Liver (tissue), 7 donors: ENCODE measurements at regions not wholly inside any gene's neighbourhood (a gene's known extent, or its start where the extent isn't known, plus 50 kb on each side); places are given as distances from the start of the nearest gene placed in this dataset.

Experiments
- DNase-seq: peaks from one replicate; pipeline ENCODE4 v3.0.0-alpha.2; 2017; ENCODE audit warnings: low spot score
- H3K27ac ChIP-seq, 2 donors: one replicate each; pipeline ENCODE4 v1.7.0; 2013; ENCODE audit warnings: inconsistent platforms in 2 of 2, low read length in 2 of 2, control low read depth in 1 of 2, low read depth in 1 of 2, mild to moderate bottlenecking in 1 of 2
- H3K27me3 ChIP-seq, 4 donors: one replicate each; pipeline versions ENCODE4 v1.6.1 to v1.7.0; 2013; ENCODE audit warnings: low read length in 3 of 4, inconsistent platforms in 1 of 4, mild to moderate bottlenecking in 1 of 4, moderate library complexity in 1 of 4; ENCODE audit not compliant: control insufficient read depth in 4 of 4, insufficient read depth in 4 of 4
- H3K36me3 ChIP-seq, 4 donors: one replicate each; pipeline versions ENCODE4 v1.6.1 to v1.7.0; 2013; ENCODE audit warnings: low read length in 3 of 4, mild to moderate bottlenecking in 3 of 4, low read depth in 1 of 4, moderate library complexity in 1 of 4; ENCODE audit not compliant: control insufficient read depth in 4 of 4, insufficient read depth in 3 of 4
- H3K4me1 ChIP-seq, 4 donors: one replicate each; pipeline versions ENCODE4 v1.6.1 to v1.7.0; 2013; ENCODE audit warnings: low read length in 3 of 4, mild to moderate bottlenecking in 3 of 4, moderate library complexity in 1 of 4; ENCODE audit not compliant: control insufficient read depth in 4 of 4, insufficient read depth in 4 of 4
- H3K4me3 ChIP-seq, 3 donors: one replicate each; pipeline versions ENCODE4 v1.6.1 to v1.7.0; 2013; ENCODE audit warnings: low read length in 3 of 3, control low read depth in 1 of 3, low read depth in 1 of 3, mild to moderate bottlenecking in 1 of 3
- H3K9ac ChIP-seq, 2 donors: one replicate each; pipeline ENCODE4 v1.7.0; 2013; ENCODE audit warnings: low read length in 2 of 2, mild to moderate bottlenecking in 2 of 2, moderate library complexity in 2 of 2, control low read depth in 1 of 2, low read depth in 1 of 2
- H3K9me3 ChIP-seq, 4 donors: one replicate each; pipeline versions ENCODE4 v1.6.1 to v1.7.0; 2013; ENCODE audit warnings: low read length in 3 of 4; ENCODE audit not compliant: control insufficient read depth in 4 of 4
- ATF3 ChIP-seq: IDR thresholded peaks from 2 replicates; pipeline ENCODE4 v1.6.1; 2016; ENCODE audit warnings: antibody characterized with exemption
- EGR1 ChIP-seq, 2 donors: IDR thresholded peaks; 2 replicates each; pipeline ENCODE4 v1.6.1; 2016 to 2018; ENCODE audit warnings: antibody characterized with exemption in 2 of 2, low read depth in 2 of 2
- FOXA1 ChIP-seq: IDR thresholded peaks from 2 replicates; pipeline ENCODE4 v1.6.1; 2016; ENCODE audit warnings: antibody characterized with exemption
- FOXA2 ChIP-seq: IDR thresholded peaks from 2 replicates; pipeline ENCODE4 v1.6.1; 2016; ENCODE audit warnings: antibody characterized with exemption
- GABPA ChIP-seq, 2 donors: IDR thresholded peaks in 1 of 2; conservative IDR thresholded peaks in 1 of 2; 2 replicates each; pipeline ENCODE4 v1.6.1; 2016; ENCODE audit warnings: antibody characterized with exemption in 2 of 2, mild to moderate bottlenecking in 1 of 2, moderate library complexity in 1 of 2
- HNF4A ChIP-seq, 2 donors: conservative IDR thresholded peaks; 2 replicates each; pipeline ENCODE4 v1.6.1; 2016; ENCODE audit warnings: antibody characterized with exemption in 2 of 2, mild to moderate bottlenecking in 2 of 2
- HNF4G ChIP-seq: IDR thresholded peaks from 2 replicates; pipeline ENCODE4 v1.6.1; 2016; ENCODE audit warnings: antibody characterized with exemption
- JUND ChIP-seq, 2 donors: IDR thresholded peaks; 2 replicates each; pipeline ENCODE4 v1.6.1; 2016; ENCODE audit warnings: antibody characterized with exemption in 2 of 2
- MAX ChIP-seq: IDR thresholded peaks from 2 replicates; pipeline ENCODE4 v1.6.1; 2016; ENCODE audit warnings: antibody characterized with exemption
- NR2F2 ChIP-seq: IDR thresholded peaks from 2 replicates; pipeline ENCODE4 v1.6.1; 2016; ENCODE audit warnings: antibody characterized with exemption
- RAD21 ChIP-seq, 2 donors: IDR thresholded peaks; 2 replicates each; pipeline ENCODE4 v1.6.1; 2016; ENCODE audit warnings: antibody characterized with exemption in 2 of 2, mild to moderate bottlenecking in 2 of 2
- REST ChIP-seq: IDR thresholded peaks from 2 replicates; pipeline ENCODE4 v1.6.1; 2016; ENCODE audit warnings: antibody characterized with exemption, mild to moderate bottlenecking
- RXRA ChIP-seq, 2 donors: IDR thresholded peaks; 2 replicates each; pipeline ENCODE4 v1.6.1; 2017 to 2018; ENCODE audit warnings: antibody characterized with exemption in 2 of 2, mild to moderate bottlenecking in 1 of 2
- SP1 ChIP-seq: IDR thresholded peaks from 2 replicates; pipeline ENCODE4 v1.6.1; 2018; ENCODE audit warnings: antibody characterized with exemption, mild to moderate bottlenecking
- TAF1 ChIP-seq: conservative IDR thresholded peaks from 2 replicates; pipeline ENCODE4 v1.6.1; 2016; ENCODE audit warnings: antibody characterized with exemption, mild to moderate bottlenecking
- YY1 ChIP-seq: IDR thresholded peaks from 2 replicates; pipeline ENCODE4 v1.6.1; 2016; ENCODE audit warnings: antibody characterized with exemption, mild to moderate bottlenecking
- ZBTB33 ChIP-seq: IDR thresholded peaks from 2 replicates; pipeline ENCODE4 v1.6.1; 2016; ENCODE audit warnings: antibody characterized with exemption
- whole genome bisulfite sequencing: extraction: QIAGEN DNeasy Blood & Tissue Kit; methylation state at CpG from one replicate; pipeline ENCODE4 v1.1.7; 2013; 5-methylcytosine and 5-hydroxymethylcytosine counted together
- donor health status: healthy.
- donor health status: healthy.
- donor health status: healthy.
- donor health status: healthy.

GRCh38 chr11:91536366-91536765, 688.3 kb upstream of the FAT3 start:
- DNase-seq: no peak
- no peaks in the 10 kb centered on the region for H3K4me1 ChIP-seq
- no peaks in the 10 kb centered on the region for H3K27me3 ChIP-seq
- H3K4me3 ChIP-seq: no peak overlapping the region
- WGBS: 46% methylated on average over 1 of the region's 1 CpG
- TF ChIP-seq NR2F2: no peak
- TF ChIP-seq ATF3: no peak
- TF ChIP-seq ZBTB33: no peak
- no peak for TF ChIP-seq RXRA (IDR thresholded peaks at IDR 0.05)
- TF ChIP-seq RAD21 (IDR thresholded peaks at IDR 0.05): no peak
- no peak for TF ChIP-seq GABPA (IDR thresholded peaks at IDR 0.05 in 1 of 2, conservative IDR thresholded peaks at IDR 0.05 in 1 of 2)
- no peak for TF ChIP-seq FOXA1
- TF ChIP-seq JUND (IDR thresholded peaks at IDR 0.05): no peak
- no peak for TF ChIP-seq MAX
- no peak for TF ChIP-seq REST
- TF ChIP-seq TAF1: no peak
- TF ChIP-seq HNF4G: no peak
- no peak for TF ChIP-seq EGR1 (IDR thresholded peaks at IDR 0.05; ENCODE audit: low read depth in 2 of 2)
- no peak for TF ChIP-seq FOXA2
- H3K9me3 ChIP-seq: peaks cover 0 to 4% (median 1%) of the 10 kb centered on the region in 4 donors
- no peak overlapping the region for H3K27ac ChIP-seq
- H3K36me3 ChIP-seq: no peaks in the 10 kb centered on the region
- H3K9ac ChIP-seq: no peak overlapping the region

- Histone ChIP-seq H3K9me3 (no peaks in the 10 kb centered on the region), H3K27ac (no peak overlapping the region), H3K4me1 (no peaks in the 10 kb centered on the region), H3K27me3 (no peaks in the 10 kb centered on the region), H3K36me3 (no peaks in the 10 kb centered on the region), H3K9ac (no peak overlapping the region), H3K4me3 (no peak overlapping the region)
- DNase-seq: no peak
- WGBS: 85% methylated on average over 1 of the region's 1 CpG
- TF ChIP-seq EGR1 (IDR thresholded peaks at IDR 0.05; ENCODE audit: low read depth in 2 of 2) (no peak), YY1 (no peak), TAF1 (no peak), REST (no peak), NR2F2 (no peak), FOXA1 (no peak), SP1 (no peak), FOXA2 (no peak), ZBTB33 (no peak), RAD21 (IDR thresholded peaks at IDR 0.05) (no peak), GABPA (IDR thresholded peaks at IDR 0.05 in 1 of 2, conservative IDR thresholded peaks at IDR 0.05 in 1 of 2) (no peak), HNF4G (no peak), HNF4A (conservative IDR thresholded peaks at IDR 0.05) (no peak), MAX (no peak), RXRA (IDR thresholded peaks at IDR 0.05) (no peak), ATF3 (no peak), JUND (IDR thresholded peaks at IDR 0.05) (no peak)
These were observed 695.7 kb upstream of the FAT3 start for GRCh38 chr11:91528965-91529364.
